ENCODE measurements at regions not wholly inside any gene's neighbourhood (a gene's known extent, or its start where the extent isn't known, plus 50 kb on each side); places are given as distances from the start of the nearest gene placed in this dataset.

DNA sequence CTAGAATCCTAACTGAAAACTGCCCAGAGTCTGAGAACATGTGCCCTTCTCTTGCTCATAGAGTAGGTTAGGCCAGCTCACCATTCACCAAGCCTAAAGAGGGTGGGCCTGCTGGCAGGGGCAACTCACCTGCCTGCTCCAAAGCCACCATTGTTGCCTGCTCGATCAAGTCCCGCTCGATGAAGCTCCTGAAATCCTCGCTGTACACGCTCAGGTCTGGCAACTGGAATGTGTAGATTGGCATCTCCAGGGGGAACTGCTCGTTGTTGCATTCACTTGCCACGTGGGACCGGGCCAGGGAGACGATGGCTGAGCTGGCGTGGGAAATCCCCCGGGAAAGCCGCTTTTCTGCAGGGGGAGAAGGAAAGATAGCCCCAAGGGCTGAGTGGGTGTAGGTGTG lies 232.2 kb downstream of the KLF13 start:
- H3K4me3 ChIP-seq (ENCODE audit: low read length), result no peak overlapping the region
- H4K20me1 ChIP-seq (ENCODE audit: insufficient read depth, low read length), result no peaks in the 10 kb centered on the region
- TF ChIP-seq EZH2phosphoT487 (IDR thresholded peaks at IDR 0.05; ENCODE audit: low read depth), result no peak
- TF ChIP-seq, protein P1, sequence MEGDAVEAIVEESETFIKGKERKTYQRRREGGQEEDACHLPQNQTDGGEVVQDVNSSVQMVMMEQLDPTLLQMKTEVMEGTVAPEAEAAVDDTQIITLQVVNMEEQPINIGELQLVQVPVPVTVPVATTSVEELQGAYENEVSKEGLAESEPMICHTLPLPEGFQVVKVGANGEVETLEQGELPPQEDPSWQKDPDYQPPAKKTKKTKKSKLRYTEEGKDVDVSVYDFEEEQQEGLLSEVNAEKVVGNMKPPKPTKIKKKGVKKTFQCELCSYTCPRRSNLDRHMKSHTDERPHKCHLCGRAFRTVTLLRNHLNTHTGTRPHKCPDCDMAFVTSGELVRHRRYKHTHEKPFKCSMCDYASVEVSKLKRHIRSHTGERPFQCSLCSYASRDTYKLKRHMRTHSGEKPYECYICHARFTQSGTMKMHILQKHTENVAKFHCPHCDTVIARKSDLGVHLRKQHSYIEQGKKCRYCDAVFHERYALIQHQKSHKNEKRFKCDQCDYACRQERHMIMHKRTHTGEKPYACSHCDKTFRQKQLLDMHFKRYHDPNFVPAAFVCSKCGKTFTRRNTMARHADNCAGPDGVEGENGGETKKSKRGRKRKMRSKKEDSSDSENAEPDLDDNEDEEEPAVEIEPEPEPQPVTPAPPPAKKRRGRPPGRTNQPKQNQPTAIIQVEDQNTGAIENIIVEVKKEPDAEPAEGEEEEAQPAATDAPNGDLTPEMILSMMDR (IDR thresholded peaks at IDR 0.05; ENCODE audit: low read depth, low read length), result no peak
- H3K79me2 ChIP-seq (ENCODE audit: low read length), result no peaks in the 10 kb centered on the region
- H3K36me3 ChIP-seq (replicated peaks; ENCODE audit: low read depth, low read length), result no peaks in the 10 kb centered on the region
- H3K4me2 ChIP-seq (ENCODE audit: low read length), result no peak overlapping the region
- no peak overlapping the region for H3K9ac ChIP-seq (ENCODE audit: low read length)
- no peaks in the 10 kb centered on the region for H3K4me1 ChIP-seq (ENCODE audit: low read length)
- H3K27ac ChIP-seq (ENCODE audit: low read length), result no peak overlapping the region
- no peak overlapping the region for H2AFZ ChIP-seq (ENCODE audit: low read depth, low read length)
- no peaks in the 10 kb centered on the region for H3K27me3 ChIP-seq (ENCODE audit: low read depth, low read length)
- no peaks in the 10 kb centered on the region for H3K9me3 ChIP-seq (ENCODE audit: insufficient read depth, low read length)

DNA sequence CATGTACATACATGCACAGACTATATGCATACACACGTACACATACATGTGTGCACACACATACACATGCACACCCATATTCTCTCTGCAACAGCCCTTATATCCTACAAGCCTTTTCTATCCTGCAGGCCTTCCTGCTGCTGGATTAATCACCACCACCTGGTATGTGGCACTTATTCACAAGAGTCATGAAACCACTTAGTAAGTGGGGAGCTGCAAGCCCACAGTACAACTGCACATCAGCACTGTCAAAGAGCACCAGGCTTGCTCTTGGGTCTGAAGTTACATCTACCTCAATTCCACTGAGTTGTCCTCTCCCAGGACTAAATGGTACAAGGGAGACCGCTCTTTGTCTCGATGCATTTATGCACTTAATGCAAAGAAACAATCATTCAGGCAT lies 233.2 kb downstream of the KLF13 start:
- no peak overlapping the region for H3K9ac ChIP-seq (ENCODE audit: low read length)
- no peaks in the 10 kb centered on the region for H3K9me3 ChIP-seq (ENCODE audit: insufficient read depth, low read length)
- H3K4me1 ChIP-seq (ENCODE audit: low read length), result no peaks in the 10 kb centered on the region
- H3K27me3 ChIP-seq (ENCODE audit: low read depth, low read length), result no peaks in the 10 kb centered on the region
- H3K79me2 ChIP-seq (ENCODE audit: low read length), result no peaks in the 10 kb centered on the region
- H2AFZ ChIP-seq (ENCODE audit: low read depth, low read length), result no peak overlapping the region
- no peak overlapping the region for H3K4me2 ChIP-seq (ENCODE audit: low read length)
- no peaks in the 10 kb centered on the region for H3K36me3 ChIP-seq (replicated peaks; ENCODE audit: low read depth, low read length)
- H4K20me1 ChIP-seq (ENCODE audit: insufficient read depth, low read length), result no peaks in the 10 kb centered on the region
- no peak overlapping the region for H3K4me3 ChIP-seq (ENCODE audit: low read length)
- no peak overlapping the region for H3K27ac ChIP-seq (ENCODE audit: low read length)
- no peak for TF ChIP-seq EZH2phosphoT487 (IDR thresholded peaks at IDR 0.05; ENCODE audit: low read depth)
- TF ChIP-seq, protein P1 (IDR thresholded peaks at IDR 0.05; ENCODE audit: low read depth, low read length), result no peak

DNA sequence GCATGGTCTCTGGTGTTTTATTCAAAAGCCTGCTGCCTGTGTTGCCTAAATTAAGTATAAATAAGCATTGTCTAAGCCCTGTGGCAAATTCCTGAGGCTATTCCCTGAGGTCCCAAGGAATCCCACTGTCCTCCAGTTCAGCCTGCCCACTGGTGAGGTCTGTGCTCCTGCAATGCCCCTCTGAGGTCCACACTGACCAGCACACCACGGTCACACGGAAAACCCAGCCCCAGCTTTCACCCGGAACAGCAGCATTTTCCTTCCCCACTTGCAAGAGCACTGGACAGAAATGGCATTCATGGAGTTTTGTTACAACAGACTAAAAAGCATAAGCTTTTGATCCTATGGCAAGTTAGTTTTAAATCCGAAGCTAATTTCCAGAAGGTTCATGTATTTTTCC lies 234.0 kb downstream of the KLF13 start:
- no peaks in the 10 kb centered on the region for H3K36me3 ChIP-seq (replicated peaks; ENCODE audit: low read depth, low read length)
- H3K27me3 ChIP-seq (ENCODE audit: low read depth, low read length), result no peaks in the 10 kb centered on the region
- no peak overlapping the region for H2AFZ ChIP-seq (ENCODE audit: low read depth, low read length)
- no peak overlapping the region for H3K9ac ChIP-seq (ENCODE audit: low read length)
- H3K4me2 ChIP-seq (ENCODE audit: low read length), result no peak overlapping the region
- no peaks in the 10 kb centered on the region for H3K9me3 ChIP-seq (ENCODE audit: insufficient read depth, low read length)
- no peak overlapping the region for H3K27ac ChIP-seq (ENCODE audit: low read length)
- H3K4me1 ChIP-seq (ENCODE audit: low read length), result no peaks in the 10 kb centered on the region
- no peaks in the 10 kb centered on the region for H3K79me2 ChIP-seq (ENCODE audit: low read length)
- H3K4me3 ChIP-seq (ENCODE audit: low read length), result no peak overlapping the region
- no peaks in the 10 kb centered on the region for H4K20me1 ChIP-seq (ENCODE audit: insufficient read depth, low read length)
- TF ChIP-seq, protein P1 (IDR thresholded peaks at IDR 0.05; ENCODE audit: low read depth, low read length), result no peak
- no peak for TF ChIP-seq EZH2phosphoT487 (IDR thresholded peaks at IDR 0.05; ENCODE audit: low read depth)

GRCh38 chr15:31561156-31561555 lies 234.5 kb downstream of the KLF13 start:
- Histone ChIP-seq H3K79me2 (ENCODE audit: low read length) (no peaks in the 10 kb centered on the region), H2AFZ (ENCODE audit: low read depth, low read length) (no peak overlapping the region), H3K27me3 (ENCODE audit: low read depth, low read length) (no peaks in the 10 kb centered on the region), H4K20me1 (ENCODE audit: insufficient read depth, low read length) (no peaks in the 10 kb centered on the region), H3K27ac (ENCODE audit: low read length) (no peak overlapping the region), H3K4me2 (ENCODE audit: low read length) (no peak overlapping the region), H3K36me3 (replicated peaks; ENCODE audit: low read depth, low read length) (no peaks in the 10 kb centered on the region), H3K9ac (ENCODE audit: low read length) (no peak overlapping the region), H3K4me1 (ENCODE audit: low read length) (no peaks in the 10 kb centered on the region), H3K9me3 (ENCODE audit: insufficient read depth, low read length) (no peaks in the 10 kb centered on the region), H3K4me3 (ENCODE audit: low read length) (no peak overlapping the region)
- TF ChIP-seq EZH2phosphoT487 (IDR thresholded peaks at IDR 0.05; ENCODE audit: low read depth), result no peak
- TF ChIP-seq, protein P1 (IDR thresholded peaks at IDR 0.05; ENCODE audit: low read depth, low read length), result no peak
